ENCODE measurements at regions not wholly inside any gene's neighbourhood (a gene's known extent, or its start where the extent isn't known, plus 50 kb on each side); places are given as distances from the start of the nearest gene placed in this dataset.

- no peak for DNase-seq
Observed at GRCh38 chr10:61356354-61356753, 96.8 kb downstream of the TMEM26 start.

- no peak for DNase-seq
Observed at GRCh38 chr10:61355211-61355610, 98.0 kb downstream of the TMEM26 start.

DNA sequence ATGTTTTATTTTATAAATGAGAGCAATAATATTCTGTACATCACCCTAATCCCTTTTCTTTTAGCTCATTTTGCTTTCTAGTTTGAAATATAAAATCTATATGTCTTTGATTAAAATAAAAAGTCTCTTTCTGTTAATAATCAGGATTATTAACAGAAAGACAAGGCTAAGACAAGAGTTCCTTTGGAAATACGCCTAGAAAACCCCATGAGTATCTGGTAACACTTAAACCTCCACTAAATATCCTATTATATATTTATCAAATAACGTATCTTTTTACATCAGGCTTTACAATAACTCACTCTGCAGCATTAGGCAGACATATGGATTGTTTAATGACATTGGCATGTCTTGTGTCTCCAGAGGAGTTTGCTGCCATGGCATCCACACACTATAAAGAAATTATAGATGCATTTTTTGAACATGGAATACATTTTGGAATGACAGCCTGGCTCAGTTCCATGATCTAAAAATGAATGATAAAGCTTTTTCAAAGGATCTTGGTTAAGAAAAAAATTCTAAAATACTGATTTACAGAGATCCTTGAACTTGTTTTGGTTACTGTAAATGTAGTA, 98.7 kb downstream of the TMEM26 start:
- no peak for DNase-seq

GRCh38 chr10:61350794-61351193, 102.4 kb downstream of the TMEM26 start:
- no peak for DNase-seq

DNA sequence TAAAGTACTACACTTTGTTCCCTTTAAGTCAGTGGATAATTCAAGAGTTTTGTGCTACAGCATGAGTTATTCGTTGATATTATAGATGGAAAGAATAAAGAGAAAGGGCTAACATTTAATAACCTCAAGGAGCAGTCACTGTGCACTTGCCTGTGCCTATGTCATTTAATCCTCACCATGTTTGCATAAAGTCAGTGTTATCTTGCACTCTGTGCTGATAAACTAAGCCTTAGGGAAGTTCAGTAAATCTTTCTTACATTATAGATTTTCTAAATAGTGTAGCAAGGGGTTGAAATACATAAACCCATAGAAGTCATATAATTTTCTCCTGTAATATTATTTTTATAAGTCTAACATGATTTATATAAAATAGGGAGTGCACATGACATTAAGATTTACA, 103.1 kb downstream of the TMEM26 start:
- no peak for DNase-seq

GRCh38 chr10:61346796-61347413, 106.3 kb downstream of the TMEM26 start:
- DNase-seq: no peak

GRCh38 chr10:61343796-61344195, 109.4 kb downstream of the TMEM26 start:
- DNase-seq: no peak

GRCh38 chr10:61342858-61343572, 110.2 kb downstream of the TMEM26 start:
- no peak for DNase-seq

- no peak for DNase-seq
Observed at GRCh38 chr10:61341008-61341407, 112.2 kb downstream of the TMEM26 start.

GRCh38 chr10:61338146-61338545, 115.0 kb downstream of the TMEM26 start:
- no peak for DNase-seq

- DNase-seq: no peak
Observed at GRCh38 chr10:61337741-61338140, 115.4 kb downstream of the TMEM26 start.

GRCh38 chr10:61336831-61337230, 116.3 kb downstream of the TMEM26 start:
- DNase-seq: no peak

DNA sequence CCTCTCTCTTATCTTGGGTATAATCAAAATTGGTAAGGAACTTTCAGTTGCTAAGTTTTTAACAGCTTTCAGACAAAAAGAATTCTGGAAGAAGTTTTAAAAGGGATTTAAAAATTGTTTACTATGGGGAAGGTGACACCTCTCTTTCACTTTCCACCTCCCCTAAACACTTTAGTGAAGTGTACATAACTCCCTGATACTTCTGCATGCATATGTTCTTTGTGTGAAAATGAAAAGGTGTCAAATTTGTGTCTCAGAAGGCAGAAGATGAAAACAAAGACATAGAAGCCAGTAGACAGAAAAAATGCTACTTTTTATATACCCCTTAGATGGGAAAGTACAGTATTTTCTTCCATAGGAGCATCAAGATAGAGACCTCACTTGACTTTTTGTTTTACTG, 117.8 kb downstream of the TMEM26 start:
- no peak for DNase-seq

DNA sequence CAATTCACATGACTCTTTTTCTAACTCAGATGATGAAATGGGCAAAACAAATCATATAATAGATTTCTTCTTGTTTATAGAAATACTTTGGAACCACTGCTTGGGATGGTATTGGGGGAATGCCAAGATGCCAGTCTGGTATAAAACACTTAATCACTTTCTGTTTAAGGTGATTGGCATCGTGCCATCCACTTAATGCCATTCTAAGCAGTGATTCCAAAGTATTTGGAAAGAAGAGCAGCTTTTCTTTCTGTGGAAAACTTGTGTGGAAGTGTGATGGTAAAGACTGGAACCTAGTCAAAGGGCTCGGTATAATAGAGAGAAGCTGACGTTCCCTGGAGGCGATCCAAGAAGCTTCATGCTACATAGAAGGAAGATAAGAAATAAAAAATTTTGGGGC, 120.6 kb downstream of the TMEM26 start:
- no peak for DNase-seq

- DNase-seq: no peak
Observed at GRCh38 chr10:61330669-61331068, 122.5 kb downstream of the TMEM26 start.

GRCh38 chr10:61329854-61330253, 123.3 kb downstream of the TMEM26 start:
- no peak for DNase-seq

DNA sequence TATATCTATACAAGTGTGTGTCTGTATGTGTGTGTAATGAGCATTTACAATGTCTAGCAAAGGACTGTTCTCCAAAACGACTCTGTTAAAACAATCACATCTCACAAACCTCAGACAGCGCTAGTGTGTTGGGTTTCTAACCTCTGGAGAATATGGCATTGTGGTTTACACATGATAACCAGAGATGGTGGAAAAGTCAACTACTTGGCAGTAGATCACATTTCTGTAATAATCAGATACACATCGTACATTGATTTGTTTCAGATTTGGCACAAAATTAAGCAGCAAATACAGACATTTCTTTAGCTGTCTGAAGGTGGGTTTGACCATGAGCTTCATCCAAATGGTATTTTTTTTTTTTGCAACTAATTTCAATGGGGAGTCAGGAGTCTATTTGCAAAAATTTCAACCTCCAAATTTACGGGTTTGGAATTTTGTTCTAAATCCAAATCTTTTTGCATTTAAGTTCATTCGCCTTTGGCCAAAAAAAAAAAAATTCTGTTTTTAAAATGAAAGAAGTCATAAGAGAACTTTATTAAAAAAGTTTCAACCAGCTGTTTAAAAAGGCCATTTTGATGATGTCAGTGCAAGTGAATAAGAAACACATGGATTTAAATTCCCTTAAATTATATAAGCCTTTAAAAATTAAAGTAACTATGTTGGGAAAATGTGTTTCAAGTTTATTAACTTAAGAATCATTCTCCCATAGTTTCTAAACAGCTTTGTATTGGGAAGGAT, 127.8 kb downstream of the TMEM26 start:
- DNase-seq: no peak

GRCh38 chr10:61323726-61324125, 129.5 kb downstream of the TMEM26 start:
- no peak for DNase-seq

DNA sequence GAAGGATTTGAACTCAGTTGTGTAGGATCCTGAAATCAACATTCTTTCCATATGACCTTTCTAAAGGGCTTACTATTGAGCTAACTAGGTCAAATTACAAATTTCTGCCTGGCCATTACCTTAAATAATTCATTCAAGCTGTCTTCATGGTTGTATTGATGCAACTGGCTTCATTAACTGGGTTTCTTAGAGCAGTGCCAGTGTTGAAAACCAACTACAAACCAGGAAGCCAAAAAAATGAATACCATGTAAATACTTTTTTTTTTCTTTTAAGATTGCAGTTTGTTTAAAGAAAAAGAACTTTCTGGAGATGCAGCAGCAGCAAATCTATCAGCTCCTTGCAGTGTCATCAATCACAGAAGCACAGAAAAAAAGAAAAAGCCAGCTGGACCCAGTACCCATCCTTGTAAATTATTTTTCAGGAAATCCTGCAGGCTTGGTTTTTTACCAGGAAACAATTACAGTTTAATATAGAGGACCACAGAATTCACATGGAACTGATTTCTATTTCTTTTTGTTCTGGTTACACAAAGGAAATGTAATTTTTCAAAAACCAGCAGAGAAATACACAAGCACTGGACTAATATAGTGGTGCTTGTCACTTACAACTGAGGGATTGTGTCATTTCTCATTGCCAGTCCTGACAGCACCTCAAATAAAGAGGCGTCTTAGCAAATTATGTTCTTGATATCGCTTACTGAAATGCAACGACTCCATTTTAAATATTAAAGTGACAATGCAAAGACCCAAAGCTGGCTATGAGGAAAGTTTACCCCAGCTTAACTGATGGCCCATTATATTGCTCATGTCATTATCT, 131.9 kb downstream of the TMEM26 start:
- DNase-seq: no peak

DNA sequence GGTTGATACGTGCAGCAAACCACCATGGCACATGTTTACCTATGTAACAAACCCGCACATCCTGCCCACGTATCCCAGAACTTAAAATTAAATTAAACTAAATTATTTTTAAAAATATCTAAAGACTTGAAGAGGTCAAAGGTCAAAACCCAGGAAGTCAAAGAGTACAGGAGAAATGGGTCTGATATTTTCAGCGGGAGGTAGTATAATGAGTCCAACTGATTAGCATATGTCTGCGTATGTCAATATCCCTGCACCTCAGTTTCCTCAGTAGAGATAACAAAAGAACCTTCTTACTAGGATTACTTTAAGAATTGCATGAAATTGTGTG, 133.0 kb downstream of the TMEM26 start:
- DNase-seq: no peak

DNA sequence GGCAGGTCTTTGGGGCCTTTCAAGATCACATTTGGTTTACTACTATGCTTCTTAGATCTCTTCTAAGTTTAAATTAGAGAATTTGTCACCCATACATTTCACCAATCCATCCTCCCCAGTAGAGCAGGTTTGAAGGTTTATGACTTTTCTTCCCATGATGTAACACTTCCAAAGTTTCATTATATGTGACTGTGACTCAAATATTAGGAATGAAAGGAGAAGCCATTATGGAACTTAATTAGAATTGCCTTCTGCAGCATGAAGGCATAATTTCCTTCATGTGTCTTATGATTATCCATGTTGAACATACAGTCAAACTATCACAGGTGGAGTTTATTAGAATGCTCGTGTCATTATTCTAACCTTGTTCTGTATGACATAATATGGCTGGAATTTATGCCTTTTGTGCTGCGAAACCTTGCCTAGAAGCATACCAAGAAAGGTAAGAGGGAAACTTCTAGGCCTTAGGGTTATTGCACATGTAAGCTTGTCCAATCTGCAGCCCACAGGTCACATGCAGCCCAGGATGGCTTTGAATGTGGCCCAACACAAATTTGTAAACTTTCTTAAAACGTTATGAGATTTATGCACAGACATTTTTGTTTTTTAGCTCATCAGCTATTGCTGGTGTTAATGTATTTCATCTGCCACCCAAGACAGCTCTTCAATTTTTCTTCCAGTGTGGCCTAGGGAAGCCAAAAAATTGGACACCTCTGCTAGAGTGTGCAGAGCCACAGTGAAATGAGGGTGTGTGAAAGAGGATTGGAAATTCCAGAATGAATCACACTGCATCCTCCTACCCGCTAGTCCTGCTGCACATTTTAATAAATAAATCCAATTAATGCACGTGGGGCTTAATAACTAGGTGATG, 133.6 kb downstream of the TMEM26 start:
- no peak for DNase-seq

DNA sequence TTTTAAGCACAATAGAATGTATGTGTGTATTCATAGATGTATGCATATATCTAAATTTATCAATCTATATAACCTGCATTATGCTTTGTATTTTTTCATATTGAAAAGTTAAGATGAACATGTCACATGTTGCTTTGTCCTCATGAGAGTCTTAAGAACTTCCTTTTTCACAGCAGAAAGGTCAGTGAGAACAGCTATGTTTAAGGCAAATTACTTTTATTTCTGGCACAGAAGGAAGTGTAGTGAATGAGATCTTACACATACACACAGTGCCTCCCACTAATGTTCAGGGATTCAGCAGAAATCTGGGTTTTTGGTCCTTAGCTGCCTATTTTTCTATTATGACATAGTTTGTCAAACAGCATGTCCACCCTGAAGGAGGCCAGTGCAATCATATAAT, 134.8 kb downstream of the TMEM26 start:
- no peak for DNase-seq

Measured in stimulated activated CD4-positive, alpha-beta T cell treated with anti-CD3 and anti-CD28 coated beads, Interleukin-15, amount 100 ng/mL, for 24 hours (primary cell).